ENCODE measurements at regions not wholly inside any gene's neighbourhood (a gene's known extent, or its start where the extent isn't known, plus 50 kb on each side); places are given as distances from the start of the nearest gene placed in this dataset.

- H3K27me3 Mint-ChIP-seq (ENCODE audit: low read depth), result no peaks in the 10 kb centered on the region
- no peak overlapping the region for H3K4me3 Mint-ChIP-seq
- H3K9me3 Mint-ChIP-seq (ENCODE audit: insufficient read depth), result no peaks in the 10 kb centered on the region
- H3K27ac Mint-ChIP-seq, result no peak overlapping the region
- CTCF ChIA-PET, result interaction anchor here (2.0 kb wide), 1 partner anchor 11 kb away, joined by 4 read pairs; no protein-coding TSS in a partner anchor
- no peaks in the 10 kb centered on the region for H3K4me1 Mint-ChIP-seq (ENCODE audit: low read depth)
- ATAC-seq (no peak), DNase-seq (no peak)
- no peaks in the 10 kb centered on the region for H3K36me3 Mint-ChIP-seq (ENCODE audit: low read depth)
- POLR2A ChIA-PET, result no interaction called here
These were observed 58.6 kb upstream of the BCL11B start for GRCh38 chr14:99330316-99331240.

GRCh38 chr14:99329711-99330315 is 57.8 kb upstream of the BCL11B start:
- ChIA-PET POLR2A (no interaction called here), CTCF (interaction anchor here (2.0 kb wide), 1 partner anchor 10 kb away, joined by 4 read pairs; no protein-coding TSS in a partner anchor)
- no peak for DNase-seq

GRCh38 chr14:99327458-99328250 is 55.7 kb upstream of the BCL11B start:
- Mint-ChIP-seq H3K4me1 (ENCODE audit: low read depth) (no peaks in the 10 kb centered on the region), H3K27ac (no peak overlapping the region), H3K27me3 (ENCODE audit: low read depth) (no peaks in the 10 kb centered on the region), H3K36me3 (ENCODE audit: low read depth) (no peaks in the 10 kb centered on the region), H3K9me3 (ENCODE audit: insufficient read depth) (no peaks in the 10 kb centered on the region), H3K4me3 (no peak overlapping the region)
- DNase-seq (no peak), ATAC-seq (no peak)
- CTCF ChIA-PET, result no interaction called here
- POLR2A ChIA-PET, result no interaction called here

More at GRCh38 chr14:99329711-99330315, 57.8 kb upstream of the BCL11B start:
- no peak overlapping the region for H3K27ac Mint-ChIP-seq
- no peaks in the 10 kb centered on the region for H3K9me3 Mint-ChIP-seq (ENCODE audit: insufficient read depth)
- H3K27me3 Mint-ChIP-seq (ENCODE audit: low read depth), result no peaks in the 10 kb centered on the region
- H3K4me3 Mint-ChIP-seq, result no peak overlapping the region
- ATAC-seq, result no peak
- H3K4me1 Mint-ChIP-seq (ENCODE audit: low read depth), result no peaks in the 10 kb centered on the region
- no peaks in the 10 kb centered on the region for H3K36me3 Mint-ChIP-seq (ENCODE audit: low read depth)

- no peak for ATAC-seq
- no peak overlapping the region for H3K27ac Mint-ChIP-seq
These were observed 55.1 kb upstream of the BCL11B start for GRCh38 chr14:99327050-99327449.

GRCh38 chr14:99326041-99326710 is 54.2 kb upstream of the BCL11B start:
- POLR2A ChIA-PET, result no interaction called here
- no peak overlapping the region for H3K4me3 Mint-ChIP-seq

More at GRCh38 chr14:99327050-99327449, 55.1 kb upstream of the BCL11B start:
- H3K36me3 Mint-ChIP-seq (ENCODE audit: low read depth), result no peaks in the 10 kb centered on the region
- no peak for DNase-seq
- H3K27me3 Mint-ChIP-seq (ENCODE audit: low read depth), result no peaks in the 10 kb centered on the region
- CTCF ChIA-PET, result no interaction called here
- POLR2A ChIA-PET, result no interaction called here
- no peaks in the 10 kb centered on the region for H3K9me3 Mint-ChIP-seq (ENCODE audit: insufficient read depth)
- no peak overlapping the region for H3K4me3 Mint-ChIP-seq
- H3K4me1 Mint-ChIP-seq (ENCODE audit: low read depth), result no peaks in the 10 kb centered on the region

GRCh38 chr14:99325591-99325990 is 53.6 kb upstream of the BCL11B start:
- CTCF ChIA-PET, result no interaction called here
- ATAC-seq, result no peak
- no peak for DNase-seq
- Mint-ChIP-seq H3K36me3 (ENCODE audit: low read depth) (no peaks in the 10 kb centered on the region), H3K4me1 (ENCODE audit: low read depth) (no peaks in the 10 kb centered on the region), H3K4me3 (no peak overlapping the region), H3K27me3 (ENCODE audit: low read depth) (no peaks in the 10 kb centered on the region), H3K9me3 (ENCODE audit: insufficient read depth) (no peaks in the 10 kb centered on the region), H3K27ac (no peak overlapping the region)
- POLR2A ChIA-PET, result no interaction called here

More at GRCh38 chr14:99326041-99326710, 54.2 kb upstream of the BCL11B start:
- H3K9me3 Mint-ChIP-seq (ENCODE audit: insufficient read depth), result no peaks in the 10 kb centered on the region
- ATAC-seq (no peak), DNase-seq (no peak)
- H3K36me3 Mint-ChIP-seq (ENCODE audit: low read depth), result no peaks in the 10 kb centered on the region
- no peaks in the 10 kb centered on the region for H3K27me3 Mint-ChIP-seq (ENCODE audit: low read depth)
- H3K27ac Mint-ChIP-seq, result no peak overlapping the region
- H3K4me1 Mint-ChIP-seq (ENCODE audit: low read depth), result no peaks in the 10 kb centered on the region
- CTCF ChIA-PET, result no interaction called here

GRCh38 chr14:99325016-99325415 is 53.0 kb upstream of the BCL11B start:
- Mint-ChIP-seq H3K36me3 (ENCODE audit: low read depth) (no peaks in the 10 kb centered on the region), H3K4me1 (ENCODE audit: low read depth) (peaks cover 2% of the 10 kb centered on the region), H3K27me3 (ENCODE audit: low read depth) (no peaks in the 10 kb centered on the region), H3K9me3 (ENCODE audit: insufficient read depth) (no peaks in the 10 kb centered on the region), H3K27ac (no peak overlapping the region), H3K4me3 (no peak overlapping the region)
- POLR2A ChIA-PET, result no interaction called here
- ATAC-seq, result no peak
- DNase-seq, result no peak
- CTCF ChIA-PET, result no interaction called here

- peaks cover 2% of the 10 kb centered on the region for H3K4me1 Mint-ChIP-seq (ENCODE audit: low read depth)
- ATAC-seq (no peak), DNase-seq (peak; percentile 14)
- H3K9me3 Mint-ChIP-seq (ENCODE audit: insufficient read depth), result no peaks in the 10 kb centered on the region
- H3K27me3 Mint-ChIP-seq (ENCODE audit: low read depth), result no peaks in the 10 kb centered on the region
- H3K4me3 Mint-ChIP-seq, result no peak overlapping the region
- ChIA-PET CTCF (no interaction called here), POLR2A (no interaction called here)
- no peak overlapping the region for H3K27ac Mint-ChIP-seq
- no peaks in the 10 kb centered on the region for H3K36me3 Mint-ChIP-seq (ENCODE audit: low read depth)
These were observed 52.3 kb upstream of the BCL11B start for GRCh38 chr14:99324291-99324690.

GRCh38 chr14:99323603-99324185 is 51.7 kb upstream of the BCL11B start:
- CTCF ChIA-PET, result no interaction called here
- no peak for ATAC-seq
- no peaks in the 10 kb centered on the region for H3K9me3 Mint-ChIP-seq (ENCODE audit: insufficient read depth)

GRCh38 chr14:99322731-99323599 is 51.0 kb upstream of the BCL11B start:
- Mint-ChIP-seq H3K4me1 (ENCODE audit: low read depth) (peaks cover 2% of the 10 kb centered on the region), H3K27ac (no peak overlapping the region), H3K4me3 (no peak overlapping the region), H3K36me3 (ENCODE audit: low read depth) (no peaks in the 10 kb centered on the region), H3K27me3 (ENCODE audit: low read depth) (no peaks in the 10 kb centered on the region), H3K9me3 (ENCODE audit: insufficient read depth) (no peaks in the 10 kb centered on the region)
- DNase-seq, result peak; percentile 10
- ChIA-PET CTCF (no interaction called here), POLR2A (no interaction called here)
- ATAC-seq, result no peak

More at GRCh38 chr14:99323603-99324185, 51.7 kb upstream of the BCL11B start:
- DNase-seq, result peak; percentile 16
- Mint-ChIP-seq H3K27ac (no peak overlapping the region), H3K4me3 (no peak overlapping the region), H3K27me3 (ENCODE audit: low read depth) (no peaks in the 10 kb centered on the region), H3K4me1 (ENCODE audit: low read depth) (peaks cover 2% of the 10 kb centered on the region), H3K36me3 (ENCODE audit: low read depth) (no peaks in the 10 kb centered on the region)
- POLR2A ChIA-PET, result no interaction called here

Measured in activated CD8-positive, alpha-beta T cell treated with anti-CD3 and anti-CD28 coated beads, Interleukin-2, amount 10 ng/mL, durations not matched to agents 7 days and 5 days (primary cell).